HepG2 (cell line): ENCODE measurements at regions not wholly inside any gene's neighbourhood (a gene's known extent, or its start where the extent isn't known, plus 50 kb on each side); places are given as distances from the start of the nearest gene placed in this dataset.

Experiments
- CREM ChIP-seq, 2 experiments: sonication (generic) in 1 of 2; formaldehyde crosslinking in 1 of 2; IDR thresholded peaks; 2 replicates each; pipeline versions ENCODE4 v1.4.0 to v1.6.1; 2016 to 2020; ENCODE audit warnings: antibody characterized with exemption in 1 of 2, mild to moderate bottlenecking in 1 of 2, missing genetic modification reagents in 1 of 2
- EHMT2 ChIP-seq: fragments of 200-600 bp; sonication (generic); IDR thresholded peaks from 2 replicates; pipeline ENCODE4 v1.7.0; 2017; ENCODE audit warnings: antibody characterized with exemption, low read depth, low read length, borderline replicate concordance
- EP300 ChIP-seq, 3 experiments: sonication (generic) in 1 of 3; formaldehyde crosslinking in 1 of 3; IDR thresholded peaks; 2 replicates each; pipeline versions ENCODE4 v1.5.1 to v1.6.1; 2011 to 2020; ENCODE audit warnings: low read depth in 2 of 3, low read length in 2 of 3, borderline replicate concordance in 1 of 3, improper control_type of control experiment in 1 of 3, mild to moderate bottlenecking in 1 of 3, missing genetic modification reagents in 1 of 3, moderate library complexity in 1 of 3
- NCOA2 ChIP-seq: sonication (generic); formaldehyde crosslinking; IDR thresholded peaks from 2 replicates; pipeline ENCODE4 v1.8.0; 2022; ENCODE audit warnings: inconsistent platforms
- RELA ChIP-seq: sonication (generic); formaldehyde crosslinking; IDR thresholded peaks from 2 replicates; pipeline ENCODE4 v1.4.0; 2020; ENCODE audit warnings: missing genetic modification reagents
- SRF ChIP-seq: IDR thresholded peaks from 2 replicates; pipeline ENCODE4 v1.6.1; 2011; ENCODE audit warnings: mild to moderate bottlenecking, low read depth, low read length, moderate library complexity
- TP53 ChIP-seq: sonication (generic); formaldehyde crosslinking; conservative IDR thresholded peaks from 2 replicates; pipeline ENCODE4 v1.4.0; 2020; ENCODE audit warnings: missing genetic modification reagents
- ZBTB7A ChIP-seq: sonication (generic); formaldehyde crosslinking; IDR thresholded peaks from 2 replicates; pipeline ENCODE4 v1.8.0; 2022; ENCODE audit warnings: mild to moderate bottlenecking, missing genetic modification reagents
- ZNF10 ChIP-seq: sonication (generic); formaldehyde crosslinking; IDR thresholded peaks from 2 replicates; pipeline ENCODE4 v1.4.0; 2020; ENCODE audit warnings: mild to moderate bottlenecking, low read depth, missing genetic modification reagents, borderline replicate concordance
- TF ChIP-seq, protein P1 (sequence below): sonication (generic); formaldehyde crosslinking; IDR thresholded peaks from 2 replicates; pipeline ENCODE4 v1.5.0; 2020; ENCODE audit warnings: mild to moderate bottlenecking, missing genetic modification reagents, moderate library complexity
- TF ChIP-seq, protein P2 (sequence below): sonication (generic); formaldehyde crosslinking; IDR thresholded peaks from 2 replicates; pipeline ENCODE4 v1.5.0; 2020; ENCODE audit warnings: mild to moderate bottlenecking, missing genetic modification reagents
- TF ChIP-seq, protein P3 (sequence below): IDR thresholded peaks from 2 replicates; pipeline ENCODE4 v1.6.1; 2012; ENCODE audit warnings: inconsistent platforms
- TF ChIP-seq, protein P4 (sequence below): sonication (generic); formaldehyde crosslinking; IDR thresholded peaks from 2 replicates; pipeline ENCODE4 v1.5.0; 2020; ENCODE audit warnings: missing genetic modification reagents

DNA sequence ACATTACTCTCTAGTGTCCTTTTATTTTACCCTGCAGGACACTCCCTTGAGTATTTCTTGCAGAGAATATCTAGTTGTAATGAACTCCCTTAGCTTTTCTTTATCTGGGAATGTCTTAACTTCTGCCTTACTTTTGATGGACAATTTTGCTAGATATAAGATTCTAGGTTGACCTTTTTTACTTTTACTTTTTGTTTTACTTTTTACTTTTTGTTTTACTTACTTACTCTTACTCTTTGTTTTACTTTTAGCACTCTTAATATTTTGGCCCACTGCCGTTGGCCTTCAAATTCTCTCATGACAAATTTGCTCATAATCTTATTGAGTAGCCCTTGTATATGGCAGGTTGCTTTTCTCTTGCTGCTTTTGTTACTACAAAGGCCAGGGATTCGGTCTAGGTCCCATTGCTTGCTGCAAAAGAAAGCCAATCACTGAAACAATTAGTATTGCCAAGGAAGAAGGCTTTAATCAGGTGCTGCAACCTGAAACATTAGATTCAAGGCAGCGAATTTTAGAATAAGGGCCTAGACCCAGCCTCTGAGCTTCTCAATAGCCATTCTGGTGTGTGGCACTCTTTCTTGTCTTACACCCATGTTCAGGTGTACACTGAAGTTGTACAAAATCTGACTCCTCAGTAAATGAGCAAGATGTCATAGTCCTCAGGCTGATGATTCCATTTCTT lies 137.0 kb downstream of the TES start:
- TF ChIP-seq EHMT2 (no peak), TP53 (no peak), CREM (IDR thresholded peaks at IDR 0.05) (no peak), CREM (CRISPR knock-in tag; IDR thresholded peaks at IDR 0.05) (no peak), ZBTB7A (CRISPR knock-in tag) (no peak), EP300 (IDR thresholded peaks at IDR 0.05; ENCODE audit: low read depth in 2 of 2, low read length in 2 of 2) (no peak), EP300 (CRISPR knock-in tag; IDR thresholded peaks at IDR 0.05; ENCODE audit: borderline replicate concordance) (no peak), SRF (no peak), ZNF10 (CRISPR knock-in tag) (no peak), RELA (no peak), NCOA2 (CRISPR knock-in tag) (no peak)
- TF ChIP-seq, protein P1, sequence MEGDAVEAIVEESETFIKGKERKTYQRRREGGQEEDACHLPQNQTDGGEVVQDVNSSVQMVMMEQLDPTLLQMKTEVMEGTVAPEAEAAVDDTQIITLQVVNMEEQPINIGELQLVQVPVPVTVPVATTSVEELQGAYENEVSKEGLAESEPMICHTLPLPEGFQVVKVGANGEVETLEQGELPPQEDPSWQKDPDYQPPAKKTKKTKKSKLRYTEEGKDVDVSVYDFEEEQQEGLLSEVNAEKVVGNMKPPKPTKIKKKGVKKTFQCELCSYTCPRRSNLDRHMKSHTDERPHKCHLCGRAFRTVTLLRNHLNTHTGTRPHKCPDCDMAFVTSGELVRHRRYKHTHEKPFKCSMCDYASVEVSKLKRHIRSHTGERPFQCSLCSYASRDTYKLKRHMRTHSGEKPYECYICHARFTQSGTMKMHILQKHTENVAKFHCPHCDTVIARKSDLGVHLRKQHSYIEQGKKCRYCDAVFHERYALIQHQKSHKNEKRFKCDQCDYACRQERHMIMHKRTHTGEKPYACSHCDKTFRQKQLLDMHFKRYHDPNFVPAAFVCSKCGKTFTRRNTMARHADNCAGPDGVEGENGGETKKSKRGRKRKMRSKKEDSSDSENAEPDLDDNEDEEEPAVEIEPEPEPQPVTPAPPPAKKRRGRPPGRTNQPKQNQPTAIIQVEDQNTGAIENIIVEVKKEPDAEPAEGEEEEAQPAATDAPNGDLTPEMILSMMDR (CRISPR knock-in tag), result no peak
- TF ChIP-seq, protein P2, sequence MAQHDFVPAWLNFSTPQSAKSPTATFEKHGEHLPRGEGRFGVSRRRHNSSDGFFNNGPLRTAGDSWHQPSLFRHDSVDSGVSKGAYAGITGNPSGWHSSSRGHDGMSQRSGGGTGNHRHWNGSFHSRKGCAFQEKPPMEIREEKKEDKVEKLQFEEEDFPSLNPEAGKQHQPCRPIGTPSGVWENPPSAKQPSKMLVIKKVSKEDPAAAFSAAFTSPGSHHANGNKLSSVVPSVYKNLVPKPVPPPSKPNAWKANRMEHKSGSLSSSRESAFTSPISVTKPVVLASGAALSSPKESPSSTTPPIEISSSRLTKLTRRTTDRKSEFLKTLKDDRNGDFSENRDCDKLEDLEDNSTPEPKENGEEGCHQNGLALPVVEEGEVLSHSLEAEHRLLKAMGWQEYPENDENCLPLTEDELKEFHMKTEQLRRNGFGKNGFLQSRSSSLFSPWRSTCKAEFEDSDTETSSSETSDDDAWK (CRISPR knock-in tag), result no peak
- TF ChIP-seq, protein P3, sequence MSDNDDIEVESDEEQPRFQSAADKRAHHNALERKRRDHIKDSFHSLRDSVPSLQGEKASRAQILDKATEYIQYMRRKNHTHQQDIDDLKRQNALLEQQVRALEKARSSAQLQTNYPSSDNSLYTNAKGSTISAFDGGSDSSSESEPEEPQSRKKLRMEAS, result no peak
- TF ChIP-seq, protein P4, sequence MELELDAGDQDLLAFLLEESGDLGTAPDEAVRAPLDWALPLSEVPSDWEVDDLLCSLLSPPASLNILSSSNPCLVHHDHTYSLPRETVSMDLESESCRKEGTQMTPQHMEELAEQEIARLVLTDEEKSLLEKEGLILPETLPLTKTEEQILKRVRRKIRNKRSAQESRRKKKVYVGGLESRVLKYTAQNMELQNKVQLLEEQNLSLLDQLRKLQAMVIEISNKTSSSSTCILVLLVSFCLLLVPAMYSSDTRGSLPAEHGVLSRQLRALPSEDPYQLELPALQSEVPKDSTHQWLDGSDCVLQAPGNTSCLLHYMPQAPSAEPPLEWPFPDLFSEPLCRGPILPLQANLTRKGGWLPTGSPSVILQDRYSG (CRISPR knock-in tag), result no peak
